Transverse colon (tissue), 4 donors: ENCODE measurements at regions not wholly inside any gene's neighbourhood (a gene's known extent, or its start where the extent isn't known, plus 50 kb on each side); places are given as distances from the start of the nearest gene placed in this dataset.

Experiments used
- EP300 ChIP-seq: sonication (generic); formaldehyde crosslinking; IDR thresholded peaks from one replicate; pipeline ENCODE4 v1.6.1; 2017; ENCODE audit warnings: antibody characterized with exemption, low read depth
- POLR2A ChIP-seq: fragments of 450-650 bp; IDR thresholded peaks from one replicate; pipeline ENCODE4 v1.6.1; 2016; ENCODE audit warnings: antibody characterized with exemption, mild to moderate bottlenecking, moderate library complexity
- POLR2AphosphoS5 ChIP-seq, 3 donors: sonication (generic); formaldehyde crosslinking; IDR thresholded peaks; one replicate each; pipeline ENCODE4 v1.6.1; 2016; ENCODE audit warnings: antibody characterized with exemption in 3 of 3
- TF ChIP-seq, protein P1 (sequence below), 5 experiments: fragments of 200-600 bp in 3 of 5; fragments of 450-650 bp in 2 of 5; sonication (generic) in 3 of 5; IDR thresholded peaks; 1 replicate in 2 of 5; 2 replicates in 3 of 5; pipeline ENCODE4 v1.5.1; 2016 to 2017; ENCODE audit warnings: antibody characterized with exemption in 5 of 5, inconsistent platforms in 3 of 5, mild to moderate bottlenecking in 2 of 5, moderate library complexity in 1 of 5

DNA sequence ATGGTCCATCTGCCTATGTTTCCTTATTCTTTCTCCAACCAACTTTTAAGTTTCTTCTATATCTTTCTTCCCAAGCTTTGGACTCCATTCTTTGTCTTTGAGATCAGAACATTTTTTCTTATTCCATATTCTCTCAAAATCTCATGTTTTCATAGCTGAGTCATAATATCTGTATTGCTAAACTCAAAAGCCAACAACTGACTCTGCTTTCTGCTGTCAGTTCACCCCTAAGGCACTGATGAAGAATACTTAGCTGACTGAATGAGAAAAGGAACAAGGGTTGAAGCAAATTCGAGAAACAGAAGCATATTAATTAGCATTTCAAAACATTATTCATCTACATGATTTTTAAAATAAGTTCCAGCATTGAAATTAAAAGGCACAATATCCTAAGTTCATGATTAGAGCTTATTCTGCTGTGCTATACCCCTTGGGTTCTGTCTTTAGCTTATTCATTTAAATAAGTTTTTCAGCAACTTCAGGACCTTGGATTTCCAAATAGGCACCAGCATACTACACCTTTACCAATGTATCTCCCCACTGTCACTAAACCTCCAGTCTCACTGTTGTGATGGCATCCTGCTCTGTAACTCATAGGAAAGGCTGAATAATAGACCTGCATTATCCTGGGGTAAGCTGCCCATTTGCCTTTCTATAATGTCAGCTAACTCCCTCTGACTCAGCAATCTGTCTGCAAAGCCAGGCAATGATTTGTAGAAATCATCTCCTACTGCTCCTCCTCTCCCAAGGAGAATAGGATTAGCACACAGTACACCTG, 49.9 kb upstream of the C5orf46 start:
- TF ChIP-seq, protein P1, sequence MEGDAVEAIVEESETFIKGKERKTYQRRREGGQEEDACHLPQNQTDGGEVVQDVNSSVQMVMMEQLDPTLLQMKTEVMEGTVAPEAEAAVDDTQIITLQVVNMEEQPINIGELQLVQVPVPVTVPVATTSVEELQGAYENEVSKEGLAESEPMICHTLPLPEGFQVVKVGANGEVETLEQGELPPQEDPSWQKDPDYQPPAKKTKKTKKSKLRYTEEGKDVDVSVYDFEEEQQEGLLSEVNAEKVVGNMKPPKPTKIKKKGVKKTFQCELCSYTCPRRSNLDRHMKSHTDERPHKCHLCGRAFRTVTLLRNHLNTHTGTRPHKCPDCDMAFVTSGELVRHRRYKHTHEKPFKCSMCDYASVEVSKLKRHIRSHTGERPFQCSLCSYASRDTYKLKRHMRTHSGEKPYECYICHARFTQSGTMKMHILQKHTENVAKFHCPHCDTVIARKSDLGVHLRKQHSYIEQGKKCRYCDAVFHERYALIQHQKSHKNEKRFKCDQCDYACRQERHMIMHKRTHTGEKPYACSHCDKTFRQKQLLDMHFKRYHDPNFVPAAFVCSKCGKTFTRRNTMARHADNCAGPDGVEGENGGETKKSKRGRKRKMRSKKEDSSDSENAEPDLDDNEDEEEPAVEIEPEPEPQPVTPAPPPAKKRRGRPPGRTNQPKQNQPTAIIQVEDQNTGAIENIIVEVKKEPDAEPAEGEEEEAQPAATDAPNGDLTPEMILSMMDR (IDR thresholded peaks at IDR 0.05): no peak
- no peak for TF ChIP-seq POLR2AphosphoS5 (IDR thresholded peaks at IDR 0.05)
- no peak for TF ChIP-seq POLR2A
- TF ChIP-seq EP300: no peak
